ENCODE measurements at regions not wholly inside any gene's neighbourhood (a gene's known extent, or its start where the extent isn't known, plus 50 kb on each side); places are given as distances from the start of the nearest gene placed in this dataset.

DNA sequence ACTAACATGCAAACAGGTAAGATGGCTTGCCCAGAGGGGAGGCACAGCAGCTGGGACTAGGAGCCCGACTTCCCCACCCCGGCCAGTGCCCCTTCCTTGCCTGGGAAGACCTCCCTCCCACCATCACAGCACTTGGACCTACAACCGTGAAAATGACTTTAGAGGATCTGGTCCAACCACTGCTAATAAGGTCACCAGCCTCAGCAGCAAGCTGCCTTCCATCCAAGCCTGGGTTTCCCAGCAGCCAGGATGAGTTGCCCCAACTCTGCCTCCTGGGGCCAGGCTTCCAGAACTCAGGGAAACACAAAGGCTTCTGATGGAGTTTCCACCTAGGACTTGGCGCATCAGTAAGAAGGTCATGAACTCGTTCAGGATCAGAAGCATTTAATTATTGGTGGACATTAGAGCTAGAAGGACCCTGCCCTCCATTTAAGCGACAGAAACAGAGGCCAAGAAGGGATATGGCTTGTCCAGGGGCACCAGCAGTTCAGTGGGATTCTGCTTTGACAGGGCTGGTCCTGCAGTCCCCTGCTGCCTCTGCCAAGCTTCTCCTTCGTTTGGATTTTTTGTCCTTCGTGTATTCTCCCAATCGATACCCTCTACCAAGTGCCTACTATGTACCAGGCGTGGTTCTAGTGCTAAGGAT is 403.0 kb upstream of the ID2 start:
- Mint-ChIP-seq H3K27ac (no peak overlapping the region), H3K9me3 (peaks cover 18% of the 10 kb centered on the region), H3K4me1 (ENCODE audit: low read depth) (peaks cover 38% of the 10 kb centered on the region), H3K36me3 (ENCODE audit: low read depth) (no peaks in the 10 kb centered on the region), H3K4me3 (no peak overlapping the region), H3K27me3 (peaks cover 6% of the 10 kb centered on the region)
- intact Hi-C loops (cut with micrococcal nuclease) = no loop called here

DNA sequence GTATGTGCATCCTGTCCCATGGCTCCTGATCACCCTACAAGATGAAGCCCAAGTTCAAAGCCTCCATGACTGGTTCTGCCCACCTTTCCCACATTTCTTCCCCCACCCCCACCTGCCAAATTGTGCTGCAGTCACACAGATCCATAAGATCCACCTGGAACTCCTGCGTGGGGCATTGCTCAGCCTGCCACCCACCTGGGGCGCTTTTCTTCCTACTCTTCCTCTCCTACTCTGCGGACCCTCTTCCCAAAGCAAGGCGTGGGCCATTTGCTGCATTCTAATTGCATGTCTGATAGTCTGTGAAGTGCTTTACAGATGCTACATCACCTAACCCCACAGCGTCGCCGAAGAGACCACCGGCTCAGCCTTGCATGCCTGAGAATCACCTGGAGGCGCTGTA is 402.4 kb upstream of the ID2 start:
- intact Hi-C loops (cut with micrococcal nuclease) = no loop called here
- Mint-ChIP-seq H3K27me3 (peaks cover 6% of the 10 kb centered on the region), H3K27ac (no peak overlapping the region), H3K9me3 (peaks cover 12% of the 10 kb centered on the region), H3K4me3 (no peak overlapping the region), H3K36me3 (ENCODE audit: low read depth) (no peaks in the 10 kb centered on the region), H3K4me1 (ENCODE audit: low read depth) (peaks cover 38% of the 10 kb centered on the region)

- Mint-ChIP-seq H3K27me3 (peaks cover 6% of the 10 kb centered on the region), H3K9me3 (peaks cover under 1% of the 10 kb centered on the region), H3K36me3 (ENCODE audit: low read depth) (no peaks in the 10 kb centered on the region), H3K4me1 (ENCODE audit: low read depth) (peaks cover 38% of the 10 kb centered on the region), H3K27ac (peak overlapping the region; percentile 2), H3K4me3 (no peak overlapping the region)
- intact Hi-C loops (cut with micrococcal nuclease) = no loop called here
These were observed 400.6 kb upstream of the ID2 start for GRCh38 chr2:8281234-8281633.

GRCh38 chr2:8281950-8282857 is 399.7 kb upstream of the ID2 start:
- H3K4me3 Mint-ChIP-seq = no peak overlapping the region
- H3K9me3 Mint-ChIP-seq = no peaks in the 10 kb centered on the region
- no peaks in the 10 kb centered on the region for H3K36me3 Mint-ChIP-seq (ENCODE audit: low read depth)
- H3K27me3 Mint-ChIP-seq = peaks cover 6% of the 10 kb centered on the region
- peaks cover 29% of the 10 kb centered on the region for H3K4me1 Mint-ChIP-seq (ENCODE audit: low read depth)
- H3K27ac Mint-ChIP-seq = peak overlapping the region; percentile 2
- intact Hi-C loops (cut with micrococcal nuclease) = no loop called here

DNA sequence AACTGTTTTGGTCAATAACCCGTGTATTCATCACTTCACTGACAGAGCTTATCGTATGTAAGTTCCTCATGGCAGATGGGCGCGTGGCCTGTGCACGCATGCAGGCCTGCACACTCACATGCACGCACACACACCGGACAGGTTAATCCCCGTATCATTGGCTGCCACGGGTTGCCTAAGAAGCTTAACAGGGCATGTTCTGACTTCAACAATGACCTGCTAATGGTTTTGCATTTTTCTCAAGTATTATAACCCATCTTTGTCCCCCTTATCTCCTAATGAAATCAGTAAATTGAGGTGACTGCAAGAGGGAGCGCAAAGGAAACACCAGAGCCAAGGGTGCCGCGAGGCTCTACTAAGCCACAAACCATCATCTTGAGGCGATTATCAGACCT is 399.0 kb upstream of the ID2 start:
- intact Hi-C loops (cut with micrococcal nuclease) = no loop called here
- Mint-ChIP-seq H3K36me3 (ENCODE audit: low read depth) (no peaks in the 10 kb centered on the region), H3K9me3 (no peaks in the 10 kb centered on the region), H3K4me1 (ENCODE audit: low read depth) (peaks cover 22% of the 10 kb centered on the region), H3K27ac (no peak overlapping the region), H3K27me3 (peaks cover 6% of the 10 kb centered on the region), H3K4me3 (no peak overlapping the region)

DNA sequence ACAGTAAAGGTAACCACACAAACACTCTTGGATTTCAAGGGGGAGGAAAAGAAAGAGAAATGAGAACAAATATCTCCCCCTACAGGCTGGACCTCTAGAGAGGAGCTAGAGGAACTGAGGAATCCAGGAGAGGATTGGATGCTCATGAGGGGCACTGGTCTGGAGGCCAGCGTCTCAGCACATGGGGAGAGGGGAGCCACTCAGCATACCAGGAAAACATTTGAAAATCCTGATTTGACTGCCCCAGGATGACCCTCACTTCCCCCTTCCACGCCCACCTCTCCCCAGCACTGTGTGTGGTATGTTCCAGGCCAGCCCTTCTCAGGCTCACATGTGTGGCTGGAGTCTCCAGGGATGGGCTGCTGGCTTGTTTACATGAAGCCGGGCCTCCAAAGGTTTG is 396.8 kb upstream of the ID2 start:
- intact Hi-C loops (cut with micrococcal nuclease) = no loop called here
- no peaks in the 10 kb centered on the region for H3K36me3 Mint-ChIP-seq (ENCODE audit: low read depth)
- H3K9me3 Mint-ChIP-seq = no peaks in the 10 kb centered on the region
- H3K27ac Mint-ChIP-seq = no peak overlapping the region
- peaks cover 19% of the 10 kb centered on the region for H3K4me1 Mint-ChIP-seq (ENCODE audit: low read depth)
- H3K4me3 Mint-ChIP-seq = no peak overlapping the region
- H3K27me3 Mint-ChIP-seq = no peaks in the 10 kb centered on the region

GRCh38 chr2:8285898-8286297 is 396.0 kb upstream of the ID2 start:
- Mint-ChIP-seq H3K4me1 (ENCODE audit: low read depth) (peaks cover 19% of the 10 kb centered on the region), H3K36me3 (ENCODE audit: low read depth) (no peaks in the 10 kb centered on the region), H3K27ac (peak overlapping the region; percentile 34), H3K9me3 (no peaks in the 10 kb centered on the region), H3K27me3 (no peaks in the 10 kb centered on the region), H3K4me3 (no peak overlapping the region)
- intact Hi-C loops (cut with micrococcal nuclease) = no loop called here

DNA sequence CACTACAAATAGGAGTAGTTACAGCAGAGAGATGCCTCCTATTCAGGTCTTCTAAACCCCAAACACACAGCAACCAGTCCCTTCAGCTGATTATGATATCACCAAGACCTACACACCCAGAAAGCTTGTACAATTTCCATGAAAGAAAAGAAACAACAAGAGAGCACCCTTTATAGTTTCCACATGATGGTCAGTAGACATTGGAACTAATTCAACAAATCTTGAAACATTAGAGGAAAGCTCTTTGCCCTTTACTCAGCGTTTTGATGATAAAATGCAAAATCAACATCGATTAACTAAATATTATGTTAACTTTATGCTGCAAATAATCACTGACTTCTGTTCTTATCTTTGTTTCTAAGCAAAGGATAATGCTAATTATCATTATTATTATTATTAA is 393.6 kb upstream of the ID2 start:
- Mint-ChIP-seq H3K4me1 (ENCODE audit: low read depth) (peaks cover 11% of the 10 kb centered on the region), H3K36me3 (ENCODE audit: low read depth) (no peaks in the 10 kb centered on the region), H3K9me3 (peaks cover 7% of the 10 kb centered on the region), H3K27ac (peak overlapping the region; percentile 2), H3K4me3 (no peak overlapping the region), H3K27me3 (no peaks in the 10 kb centered on the region)
- intact Hi-C loops (cut with micrococcal nuclease) = no loop called here

DNA sequence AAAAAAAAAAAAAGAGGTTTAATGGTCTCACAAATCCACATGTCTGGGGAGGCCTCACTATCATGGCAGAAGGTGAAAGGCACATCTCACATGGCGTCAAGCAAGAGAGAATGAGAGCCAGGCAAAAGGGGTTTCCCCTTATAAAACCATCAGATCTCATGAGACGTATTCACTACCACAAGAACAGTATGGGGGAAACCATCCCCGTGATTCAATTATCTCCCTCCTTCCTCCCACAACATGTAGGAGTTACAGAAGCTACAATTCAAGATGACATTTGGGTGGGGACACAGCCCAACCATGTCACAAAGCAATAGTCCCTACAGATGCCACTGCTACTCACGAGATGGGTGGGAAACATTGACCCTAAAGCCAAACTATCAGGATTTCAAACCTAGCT is 392.7 kb upstream of the ID2 start:
- Mint-ChIP-seq H3K27me3 (no peaks in the 10 kb centered on the region), H3K27ac (no peak overlapping the region), H3K4me3 (no peak overlapping the region), H3K4me1 (ENCODE audit: low read depth) (peaks cover 11% of the 10 kb centered on the region), H3K36me3 (ENCODE audit: low read depth) (no peaks in the 10 kb centered on the region), H3K9me3 (peaks cover 9% of the 10 kb centered on the region)
- intact Hi-C loops (cut with micrococcal nuclease) = no loop called here

DNA sequence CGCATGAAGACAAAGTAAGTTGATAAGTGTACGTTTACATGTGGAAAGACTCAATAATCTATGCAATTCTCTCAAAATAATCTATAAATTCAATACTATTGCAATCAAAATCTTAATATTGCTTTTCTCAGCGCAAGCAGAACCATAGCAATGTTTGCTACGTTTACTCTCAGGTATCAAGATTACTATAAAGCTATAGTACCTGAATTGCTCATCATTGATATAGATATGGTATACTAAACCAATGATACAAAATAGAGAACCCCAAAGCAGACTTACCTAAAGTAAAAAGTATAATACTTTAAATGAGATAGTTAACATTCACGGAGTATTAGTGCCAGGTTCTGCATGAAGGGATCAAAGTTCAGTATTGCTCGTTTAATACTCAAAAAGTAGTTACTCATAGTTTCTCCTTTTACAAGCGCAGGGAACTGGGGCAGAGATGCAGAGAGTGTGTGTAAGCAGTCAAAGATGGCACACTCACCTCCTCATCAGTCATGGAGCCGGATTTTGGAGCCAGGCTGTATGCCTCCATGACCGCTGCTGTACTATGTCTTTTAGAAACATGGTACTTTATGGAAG is 391.0 kb upstream of the ID2 start:
- no peaks in the 10 kb centered on the region for H3K27me3 Mint-ChIP-seq
- intact Hi-C loops (cut with micrococcal nuclease) = no loop called here
- H3K27ac Mint-ChIP-seq = no peak overlapping the region
- H3K4me1 Mint-ChIP-seq (ENCODE audit: low read depth) = peaks cover 6% of the 10 kb centered on the region
- H3K9me3 Mint-ChIP-seq = peaks cover 9% of the 10 kb centered on the region
- H3K36me3 Mint-ChIP-seq (ENCODE audit: low read depth) = no peaks in the 10 kb centered on the region
- no peak overlapping the region for H3K4me3 Mint-ChIP-seq

DNA sequence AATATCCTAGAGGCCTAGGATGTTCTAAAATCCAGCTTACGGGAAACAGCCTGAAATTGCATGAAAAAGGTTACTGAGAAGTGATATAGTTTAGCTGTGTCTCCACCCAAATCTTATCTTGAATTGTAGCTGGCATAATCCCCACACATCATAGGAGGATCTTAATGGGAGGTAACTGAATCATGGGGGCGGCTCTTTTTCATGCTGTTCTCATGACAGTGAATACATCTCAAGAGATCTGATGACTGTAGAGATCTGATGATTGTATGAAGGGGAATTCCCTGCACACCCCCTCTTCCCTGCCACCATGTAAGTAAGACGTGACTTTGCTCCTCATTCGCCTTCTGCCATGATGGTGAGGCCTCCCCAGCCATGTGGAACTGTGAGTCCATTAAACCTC is 385.6 kb upstream of the ID2 start:
- Mint-ChIP-seq H3K9me3 (peaks cover 9% of the 10 kb centered on the region), H3K4me1 (ENCODE audit: low read depth) (peaks cover 50% of the 10 kb centered on the region), H3K27ac (no peak overlapping the region), H3K4me3 (no peak overlapping the region), H3K27me3 (no peaks in the 10 kb centered on the region), H3K36me3 (ENCODE audit: low read depth) (no peaks in the 10 kb centered on the region)
- intact Hi-C loops (cut with micrococcal nuclease) = no loop called here

- H3K36me3 Mint-ChIP-seq (ENCODE audit: low read depth) = no peaks in the 10 kb centered on the region
- no peak overlapping the region for H3K4me3 Mint-ChIP-seq
- peaks cover 58% of the 10 kb centered on the region for H3K4me1 Mint-ChIP-seq (ENCODE audit: low read depth)
- intact Hi-C loops (cut with micrococcal nuclease) = no loop called here
- peaks cover 7% of the 10 kb centered on the region for H3K9me3 Mint-ChIP-seq
- no peaks in the 10 kb centered on the region for H3K27me3 Mint-ChIP-seq
- H3K27ac Mint-ChIP-seq = no peak overlapping the region
These were observed 384.3 kb upstream of the ID2 start for GRCh38 chr2:8297376-8298231.

- no peaks in the 10 kb centered on the region for H3K9me3 Mint-ChIP-seq
- peaks cover 70% of the 10 kb centered on the region for H3K4me1 Mint-ChIP-seq (ENCODE audit: low read depth)
- no peaks in the 10 kb centered on the region for H3K36me3 Mint-ChIP-seq (ENCODE audit: low read depth)
- intact Hi-C loops (cut with micrococcal nuclease) = no loop called here
- no peak overlapping the region for H3K4me3 Mint-ChIP-seq
- peak overlapping the region; percentile 73 for H3K27ac Mint-ChIP-seq
- no peaks in the 10 kb centered on the region for H3K27me3 Mint-ChIP-seq
These were observed 383.1 kb upstream of the ID2 start for GRCh38 chr2:8298783-8299182.

Data from dendritic cell treated with granulocyte-macrophage colony-stimulating factor and Interleukin-4, amounts not matched to agents 40 ng/mL and 50 ng/mL, for 4 days (primary cell).